ENCODE measurements at regions not wholly inside any gene's neighbourhood (a gene's known extent, or its start where the extent isn't known, plus 50 kb on each side); places are given as distances from the start of the nearest gene placed in this dataset.

DNA sequence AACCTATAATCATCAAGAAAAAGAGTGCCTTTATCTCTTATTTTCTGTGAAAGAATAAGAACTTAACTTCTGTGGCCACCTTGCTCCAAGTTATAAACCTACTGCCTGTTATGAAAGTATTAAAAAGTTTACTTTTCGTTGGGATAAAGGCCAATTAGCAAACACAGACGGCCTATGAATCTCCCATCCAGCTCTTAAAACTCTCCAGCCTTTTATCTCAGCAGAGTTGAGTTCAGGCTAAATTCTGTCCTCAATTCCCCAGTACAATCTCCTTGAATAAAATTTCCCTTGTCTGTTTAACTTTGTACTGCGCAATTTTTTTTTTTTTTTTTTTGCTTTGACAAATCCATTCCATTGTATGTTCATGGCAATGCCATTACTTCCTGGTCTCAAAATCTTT is 1058.4 kb downstream of the SLITRK5 start:
- Mint-ChIP-seq H3K4me1 (no peaks in the 10 kb centered on the region), H3K9me3 (no peaks in the 10 kb centered on the region), H3K27ac (no peak overlapping the region), H3K4me3 (no peak overlapping the region), H3K27me3 (ENCODE audit: insufficient read depth, low read depth) (no peaks in the 10 kb centered on the region), H3K36me3 (no peaks in the 10 kb centered on the region)
- no peaks in the 10 kb centered on the region for H3K27me3 ChIP-seq
- no peak overlapping the region for H3K4me3 ChIP-seq
- TF ChIP-seq, protein P1, sequence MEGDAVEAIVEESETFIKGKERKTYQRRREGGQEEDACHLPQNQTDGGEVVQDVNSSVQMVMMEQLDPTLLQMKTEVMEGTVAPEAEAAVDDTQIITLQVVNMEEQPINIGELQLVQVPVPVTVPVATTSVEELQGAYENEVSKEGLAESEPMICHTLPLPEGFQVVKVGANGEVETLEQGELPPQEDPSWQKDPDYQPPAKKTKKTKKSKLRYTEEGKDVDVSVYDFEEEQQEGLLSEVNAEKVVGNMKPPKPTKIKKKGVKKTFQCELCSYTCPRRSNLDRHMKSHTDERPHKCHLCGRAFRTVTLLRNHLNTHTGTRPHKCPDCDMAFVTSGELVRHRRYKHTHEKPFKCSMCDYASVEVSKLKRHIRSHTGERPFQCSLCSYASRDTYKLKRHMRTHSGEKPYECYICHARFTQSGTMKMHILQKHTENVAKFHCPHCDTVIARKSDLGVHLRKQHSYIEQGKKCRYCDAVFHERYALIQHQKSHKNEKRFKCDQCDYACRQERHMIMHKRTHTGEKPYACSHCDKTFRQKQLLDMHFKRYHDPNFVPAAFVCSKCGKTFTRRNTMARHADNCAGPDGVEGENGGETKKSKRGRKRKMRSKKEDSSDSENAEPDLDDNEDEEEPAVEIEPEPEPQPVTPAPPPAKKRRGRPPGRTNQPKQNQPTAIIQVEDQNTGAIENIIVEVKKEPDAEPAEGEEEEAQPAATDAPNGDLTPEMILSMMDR (IDR thresholded peaks at IDR 0.05), result no peak
- TF ChIP-seq EZH2phosphoT487 (IDR thresholded peaks at IDR 0.05) (no peak), EZH2 (IDR thresholded peaks at IDR 0.05) (no peak)
- no peaks in the 10 kb centered on the region for H3F3A ChIP-seq (ENCODE audit: low read depth)
- H3K79me2 ChIP-seq (ENCODE audit: low read depth), result no peaks in the 10 kb centered on the region
- H3K9ac ChIP-seq, result no peak overlapping the region
- no peak overlapping the region for H2AFZ ChIP-seq (replicated peaks)
- H3K4me1 ChIP-seq, result no peaks in the 10 kb centered on the region
- H4K20me1 ChIP-seq (ENCODE audit: low read depth), result no peaks in the 10 kb centered on the region
- no peaks in the 10 kb centered on the region for H3K36me3 ChIP-seq
- no peak overlapping the region for H3K4me2 ChIP-seq
- no peak for DNase-seq (ENCODE audit: low spot score)
- H3K9me3 ChIP-seq (ENCODE audit: low read depth), result no peaks in the 10 kb centered on the region
- no peak overlapping the region for H3K27ac ChIP-seq

DNA sequence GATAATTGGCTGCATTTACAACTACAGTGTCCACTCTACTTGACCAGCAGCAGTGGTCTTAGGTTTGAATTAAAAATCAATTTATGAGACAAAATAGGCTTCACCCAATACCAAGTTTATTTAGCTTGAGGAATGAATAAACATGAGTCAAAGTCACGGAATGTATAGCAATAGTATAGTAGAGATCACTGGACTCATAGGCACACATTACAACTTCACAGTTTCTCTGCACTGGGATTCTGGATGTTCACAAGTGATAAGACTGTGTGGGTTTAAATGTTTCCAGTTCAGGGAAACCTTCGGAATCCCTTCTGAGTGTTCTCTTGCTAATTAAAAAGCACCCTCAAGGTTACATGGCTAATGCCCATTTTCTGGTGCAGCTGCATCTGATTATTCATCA is 1064.9 kb downstream of the SLITRK5 start:
- H3F3A ChIP-seq (ENCODE audit: low read depth), result no peaks in the 10 kb centered on the region
- no peak overlapping the region for H2AFZ ChIP-seq (replicated peaks)
- no peaks in the 10 kb centered on the region for H3K79me2 ChIP-seq (ENCODE audit: low read depth)
- Mint-ChIP-seq H3K36me3 (no peaks in the 10 kb centered on the region), H3K27me3 (ENCODE audit: insufficient read depth, low read depth) (peaks cover 2% of the 10 kb centered on the region), H3K9me3 (no peaks in the 10 kb centered on the region), H3K4me1 (no peaks in the 10 kb centered on the region), H3K4me3 (no peak overlapping the region), H3K27ac (no peak overlapping the region)
- no peaks in the 10 kb centered on the region for H3K27me3 ChIP-seq
- H3K4me1 ChIP-seq, result no peaks in the 10 kb centered on the region
- no peak overlapping the region for H3K4me2 ChIP-seq
- no peak overlapping the region for H3K9ac ChIP-seq
- no peak overlapping the region for H3K27ac ChIP-seq
- TF ChIP-seq EZH2 (IDR thresholded peaks at IDR 0.05), result no peak
- TF ChIP-seq EZH2phosphoT487 (IDR thresholded peaks at IDR 0.05), result no peak
- TF ChIP-seq, protein P1 (IDR thresholded peaks at IDR 0.05), result no peak
- no peaks in the 10 kb centered on the region for H3K36me3 ChIP-seq
- H3K4me3 ChIP-seq, result no peak overlapping the region
- no peaks in the 10 kb centered on the region for H3K9me3 ChIP-seq (ENCODE audit: low read depth)
- no peaks in the 10 kb centered on the region for H4K20me1 ChIP-seq (ENCODE audit: low read depth)
- DNase-seq (ENCODE audit: low spot score), result no peak

DNA sequence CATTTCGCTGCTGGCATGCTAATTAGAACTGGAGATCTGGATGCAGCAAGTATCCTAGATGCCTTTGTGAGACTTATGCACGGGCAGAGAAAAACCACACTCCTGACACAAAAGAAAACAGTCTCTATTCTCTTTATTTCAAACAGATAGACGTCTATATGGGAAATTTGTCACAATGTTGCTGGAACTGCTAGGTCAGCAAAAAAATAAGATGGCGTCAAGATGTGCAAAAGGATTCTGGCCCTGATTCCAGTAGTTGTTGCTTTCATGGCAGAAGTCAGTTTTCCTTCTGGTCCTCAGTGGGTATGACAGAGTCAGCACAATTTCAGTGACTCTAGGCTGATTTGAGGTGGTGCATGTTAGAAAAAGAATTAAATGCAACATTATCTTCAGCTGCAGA is 1068.0 kb downstream of the SLITRK5 start:
- TF ChIP-seq, protein P1 (IDR thresholded peaks at IDR 0.05), result no peak
- TF ChIP-seq EZH2 (IDR thresholded peaks at IDR 0.05), result no peak
- TF ChIP-seq EZH2phosphoT487 (IDR thresholded peaks at IDR 0.05), result no peak
- no peak overlapping the region for H3K4me2 ChIP-seq
- H3K27me3 ChIP-seq, result no peaks in the 10 kb centered on the region
- peaks cover 2% of the 10 kb centered on the region for H3K27me3 Mint-ChIP-seq (ENCODE audit: insufficient read depth, low read depth)
- H3K27ac Mint-ChIP-seq, result no peak overlapping the region
- H3K9me3 ChIP-seq (ENCODE audit: low read depth), result no peaks in the 10 kb centered on the region
- H3K4me3 Mint-ChIP-seq, result no peak overlapping the region
- H3K36me3 Mint-ChIP-seq, result no peaks in the 10 kb centered on the region
- no peaks in the 10 kb centered on the region for H3K4me1 Mint-ChIP-seq
- H2AFZ ChIP-seq (replicated peaks), result no peak overlapping the region
- DNase-seq (ENCODE audit: low spot score), result no peak
- H4K20me1 ChIP-seq (ENCODE audit: low read depth), result no peaks in the 10 kb centered on the region
- H3K79me2 ChIP-seq (ENCODE audit: low read depth), result no peaks in the 10 kb centered on the region
- no peaks in the 10 kb centered on the region for H3K4me1 ChIP-seq
- no peak overlapping the region for H3K9ac ChIP-seq
- no peak overlapping the region for H3K4me3 ChIP-seq
- no peaks in the 10 kb centered on the region for H3K9me3 Mint-ChIP-seq
- no peaks in the 10 kb centered on the region for H3K36me3 ChIP-seq
- no peaks in the 10 kb centered on the region for H3F3A ChIP-seq (ENCODE audit: low read depth)
- H3K27ac ChIP-seq, result no peak overlapping the region

DNA sequence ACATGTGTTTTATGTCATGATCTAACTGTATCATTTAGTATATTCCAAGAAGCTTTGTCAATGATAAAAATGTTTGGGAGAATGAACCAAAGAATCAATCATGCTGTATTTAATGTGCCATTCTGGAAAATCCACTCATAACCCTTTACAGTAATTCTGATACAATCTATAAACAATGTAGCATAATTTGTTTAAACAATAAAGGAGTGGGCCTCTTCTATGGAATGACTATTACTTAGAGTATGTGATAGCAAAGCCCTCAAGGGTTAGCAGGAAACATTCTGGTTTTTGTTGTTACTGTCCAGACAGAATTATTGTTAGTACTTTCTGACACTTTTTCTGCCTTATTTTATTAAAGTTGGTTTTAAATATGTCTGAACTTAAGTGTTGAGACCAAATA is 1073.1 kb downstream of the SLITRK5 start:
- H3K27me3 ChIP-seq, result no peaks in the 10 kb centered on the region
- H3K9me3 ChIP-seq (ENCODE audit: low read depth), result no peaks in the 10 kb centered on the region
- Mint-ChIP-seq H3K36me3 (no peaks in the 10 kb centered on the region), H3K9me3 (no peaks in the 10 kb centered on the region), H3K27ac (no peak overlapping the region), H3K4me3 (no peak overlapping the region), H3K4me1 (no peaks in the 10 kb centered on the region), H3K27me3 (ENCODE audit: insufficient read depth, low read depth) (no peaks in the 10 kb centered on the region)
- no peaks in the 10 kb centered on the region for H3F3A ChIP-seq (ENCODE audit: low read depth)
- DNase-seq (ENCODE audit: low spot score), result no peak
- no peak overlapping the region for H2AFZ ChIP-seq (replicated peaks)
- TF ChIP-seq EZH2phosphoT487 (IDR thresholded peaks at IDR 0.05), result no peak
- TF ChIP-seq, protein P1 (IDR thresholded peaks at IDR 0.05), result no peak
- TF ChIP-seq EZH2 (IDR thresholded peaks at IDR 0.05), result no peak
- no peak overlapping the region for H3K9ac ChIP-seq
- H3K79me2 ChIP-seq (ENCODE audit: low read depth), result no peaks in the 10 kb centered on the region
- H3K4me3 ChIP-seq, result no peak overlapping the region
- no peaks in the 10 kb centered on the region for H3K36me3 ChIP-seq
- no peaks in the 10 kb centered on the region for H3K4me1 ChIP-seq
- no peaks in the 10 kb centered on the region for H4K20me1 ChIP-seq (ENCODE audit: low read depth)
- H3K4me2 ChIP-seq, result no peak overlapping the region
- H3K27ac ChIP-seq, result no peak overlapping the region

Measured in neural progenitor cell (in vitro differentiated cells).